ENCODE measurements at regions not wholly inside any gene's neighbourhood (a gene's known extent, or its start where the extent isn't known, plus 50 kb on each side); places are given as distances from the start of the nearest gene placed in this dataset.

- H3K9me3 ChIP-seq (ENCODE audit: insufficient read depth, low read depth, low read length) = no peaks in the 10 kb centered on the region
- no peak overlapping the region for H3K4ac ChIP-seq (ENCODE audit: low read depth, low read length)
- H2AK5ac ChIP-seq (ENCODE audit: low read length) = no peak overlapping the region
- H3K9ac ChIP-seq (ENCODE audit: low read length) = no peak overlapping the region
- H4K12ac ChIP-seq (ENCODE audit: low read depth, low read length) = no peak overlapping the region
- no peak overlapping the region for H2BK5ac ChIP-seq (ENCODE audit: low read depth, low read length, poor library complexity)
- no peak overlapping the region for H3K18ac ChIP-seq (ENCODE audit: low read length)
- no peaks in the 10 kb centered on the region for H3K79me2 ChIP-seq (ENCODE audit: control insufficient read depth, insufficient read depth, low read length, poor library complexity)
- no peak overlapping the region for H3K4me3 ChIP-seq (ENCODE audit: low read depth, low read length)
- WGBS (ENCODE audit: extremely low coverage, insufficient coverage, insufficient read length) = no CpG with 5 or more reads among the region's 6 CpGs
- DNase-seq = no peak
- H2BK12ac ChIP-seq (ENCODE audit: low read length) = no peak overlapping the region
- H3K4me2 ChIP-seq (ENCODE audit: low read length) = no peak overlapping the region
- H4K91ac ChIP-seq (ENCODE audit: low read depth, low read length) = no peak overlapping the region
- H3K36me3 ChIP-seq (ENCODE audit: control insufficient read depth in 1 of 2, insufficient read depth in 2 of 2, low read length in 2 of 2) = no peaks in the 10 kb centered on the region
- no peaks in the 10 kb centered on the region for H3K27me3 ChIP-seq (ENCODE audit: insufficient read depth, low read length)
- no peak overlapping the region for H4K8ac ChIP-seq (ENCODE audit: low read depth, low read length)
- H2BK120ac ChIP-seq (ENCODE audit: insufficient read depth, low read length, poor library complexity) = no peak overlapping the region
- no peaks in the 10 kb centered on the region for H3K79me1 ChIP-seq (ENCODE audit: low read length)
- H3K4me1 ChIP-seq (ENCODE audit: control insufficient read depth in 1 of 2, insufficient read depth in 2 of 2, low read length in 2 of 2) = no peaks in the 10 kb centered on the region
- no peak overlapping the region for H3K27ac ChIP-seq (ENCODE audit: low read depth, low read length)
- H3K23ac ChIP-seq (ENCODE audit: low read length) = no peak overlapping the region
- H2AFZ ChIP-seq (ENCODE audit: insufficient read depth, low read length, poor library complexity) = no peak overlapping the region
- H3K14ac ChIP-seq (ENCODE audit: low read length) = no peak overlapping the region
These were observed 819.4 kb downstream of the FAM133A start for GRCh38 chrX:94493405-94493804.

GRCh38 chrX:94511564-94511963 is 837.6 kb downstream of the FAM133A start:
- no peak overlapping the region for H2BK12ac ChIP-seq (ENCODE audit: low read length)
- H3K27ac ChIP-seq (ENCODE audit: low read depth, low read length) = no peak overlapping the region
- no peak overlapping the region for H3K4me2 ChIP-seq (ENCODE audit: low read length)
- H3K36me3 ChIP-seq (ENCODE audit: control insufficient read depth in 1 of 2, insufficient read depth in 2 of 2, low read length in 2 of 2) = no peaks in the 10 kb centered on the region
- no peak overlapping the region for H3K4ac ChIP-seq (ENCODE audit: low read depth, low read length)
- no peak overlapping the region for H3K14ac ChIP-seq (ENCODE audit: low read length)
- no peaks in the 10 kb centered on the region for H3K79me2 ChIP-seq (ENCODE audit: control insufficient read depth, insufficient read depth, low read length, poor library complexity)
- H4K12ac ChIP-seq (ENCODE audit: low read depth, low read length) = no peak overlapping the region
- no peak overlapping the region for H3K4me3 ChIP-seq (ENCODE audit: low read depth, low read length)
- no peaks in the 10 kb centered on the region for H3K4me1 ChIP-seq (ENCODE audit: control insufficient read depth in 1 of 2, insufficient read depth in 2 of 2, low read length in 2 of 2)
- H2BK120ac ChIP-seq (ENCODE audit: insufficient read depth, low read length, poor library complexity) = no peak overlapping the region
- no peak overlapping the region for H3K18ac ChIP-seq (ENCODE audit: low read length)
- H3K79me1 ChIP-seq (ENCODE audit: low read length) = no peaks in the 10 kb centered on the region
- H4K91ac ChIP-seq (ENCODE audit: low read depth, low read length) = no peak overlapping the region
- H2AK5ac ChIP-seq (ENCODE audit: low read length) = no peak overlapping the region
- DNase-seq = peak in 1 of 2 donors; percentile 44
- no peak overlapping the region for H3K9ac ChIP-seq (ENCODE audit: low read length)
- H3K9me3 ChIP-seq (ENCODE audit: insufficient read depth, low read depth, low read length) = no peaks in the 10 kb centered on the region
- no peak overlapping the region for H3K23ac ChIP-seq (ENCODE audit: low read length)
- no peak overlapping the region for H4K8ac ChIP-seq (ENCODE audit: low read depth, low read length)
- no peak overlapping the region for H2BK5ac ChIP-seq (ENCODE audit: low read depth, low read length, poor library complexity)
- H3K27me3 ChIP-seq (ENCODE audit: insufficient read depth, low read length) = no peaks in the 10 kb centered on the region
- H2AFZ ChIP-seq (ENCODE audit: insufficient read depth, low read length, poor library complexity) = no peak overlapping the region
- no CpG with 5 or more reads among the region's 2 CpGs for WGBS (ENCODE audit: extremely low coverage, insufficient coverage, insufficient read length)

GRCh38 chrX:94515009-94515408 is 841.0 kb downstream of the FAM133A start:
- Histone ChIP-seq H3K23ac (ENCODE audit: low read length) (no peak overlapping the region), H2AK5ac (ENCODE audit: low read length) (no peak overlapping the region), H3K4me2 (ENCODE audit: low read length) (no peak overlapping the region), H3K79me2 (ENCODE audit: control insufficient read depth, insufficient read depth, low read length, poor library complexity) (no peaks in the 10 kb centered on the region), H2BK12ac (ENCODE audit: low read length) (no peak overlapping the region), H4K91ac (ENCODE audit: low read depth, low read length) (no peak overlapping the region), H3K27ac (ENCODE audit: low read depth, low read length) (peak overlapping the region; percentile 39), H4K8ac (ENCODE audit: low read depth, low read length) (no peak overlapping the region), H3K79me1 (ENCODE audit: low read length) (no peaks in the 10 kb centered on the region), H3K27me3 (ENCODE audit: insufficient read depth, low read length) (no peaks in the 10 kb centered on the region), H3K4me3 (ENCODE audit: low read depth, low read length) (no peak overlapping the region), H3K4me1 (ENCODE audit: control insufficient read depth in 1 of 2, insufficient read depth in 2 of 2, low read length in 2 of 2) (no peaks in the 10 kb centered on the region), H2BK120ac (ENCODE audit: insufficient read depth, low read length, poor library complexity) (no peak overlapping the region), H3K4ac (ENCODE audit: low read depth, low read length) (no peak overlapping the region), H4K12ac (ENCODE audit: low read depth, low read length) (no peak overlapping the region), H2BK5ac (ENCODE audit: low read depth, low read length, poor library complexity) (no peak overlapping the region), H3K14ac (ENCODE audit: low read length) (no peak overlapping the region), H3K18ac (ENCODE audit: low read length) (no peak overlapping the region), H3K9ac (ENCODE audit: low read length) (no peak overlapping the region), H3K9me3 (ENCODE audit: insufficient read depth, low read depth, low read length) (no peaks in the 10 kb centered on the region), H2AFZ (ENCODE audit: insufficient read depth, low read length, poor library complexity) (no peak overlapping the region), H3K36me3 (ENCODE audit: control insufficient read depth in 1 of 2, insufficient read depth in 2 of 2, low read length in 2 of 2) (no peaks in the 10 kb centered on the region)
- DNase-seq = no peak
- WGBS (ENCODE audit: extremely low coverage, insufficient coverage, insufficient read length) = no CpG with 5 or more reads among the region's 1 CpG

- Histone ChIP-seq H3K79me1 (ENCODE audit: low read length) (no peaks in the 10 kb centered on the region), H4K91ac (ENCODE audit: low read depth, low read length) (no peak overlapping the region), H3K27me3 (ENCODE audit: insufficient read depth, low read length) (no peaks in the 10 kb centered on the region), H2BK5ac (ENCODE audit: low read depth, low read length, poor library complexity) (no peak overlapping the region), H3K18ac (ENCODE audit: low read length) (no peak overlapping the region), H4K8ac (ENCODE audit: low read depth, low read length) (no peak overlapping the region), H3K4me2 (ENCODE audit: low read length) (no peak overlapping the region), H3K9me3 (ENCODE audit: insufficient read depth, low read depth, low read length) (peaks cover 2% of the 10 kb centered on the region), H3K9ac (ENCODE audit: low read length) (no peak overlapping the region), H3K79me2 (ENCODE audit: control insufficient read depth, insufficient read depth, low read length, poor library complexity) (no peaks in the 10 kb centered on the region), H2AK5ac (ENCODE audit: low read length) (no peak overlapping the region), H2AFZ (ENCODE audit: insufficient read depth, low read length, poor library complexity) (no peak overlapping the region), H3K23ac (ENCODE audit: low read length) (no peak overlapping the region), H4K12ac (ENCODE audit: low read depth, low read length) (no peak overlapping the region), H2BK12ac (ENCODE audit: low read length) (no peak overlapping the region), H2BK120ac (ENCODE audit: insufficient read depth, low read length, poor library complexity) (no peak overlapping the region), H3K36me3 (ENCODE audit: control insufficient read depth in 1 of 2, insufficient read depth in 2 of 2, low read length in 2 of 2) (peaks cover 3 to 4% of the 10 kb centered on the region in 2 experiments), H3K4me1 (ENCODE audit: control insufficient read depth in 1 of 2, insufficient read depth in 2 of 2, low read length in 2 of 2) (no peaks in the 10 kb centered on the region), H3K27ac (ENCODE audit: low read depth, low read length) (no peak overlapping the region), H3K4me3 (ENCODE audit: low read depth, low read length) (no peak overlapping the region), H3K4ac (ENCODE audit: low read depth, low read length) (no peak overlapping the region), H3K14ac (ENCODE audit: low read length) (no peak overlapping the region)
- DNase-seq = no peak
- no CpG with 5 or more reads among the region's 1 CpG for WGBS (ENCODE audit: extremely low coverage, insufficient coverage, insufficient read length)
These were observed 850.9 kb downstream of the FAM133A start for GRCh38 chrX:94524867-94525266.

Data from trophoblast cell (in vitro differentiated cells and primary cell).